GM19452 (cell line): ENCODE measurements at regions not wholly inside any gene's neighbourhood (a gene's known extent, or its start where the extent isn't known, plus 50 kb on each side); places are given as distances from the start of the nearest gene placed in this dataset.
"Not testable (repeated sequence)": the region's sequence is repeated elsewhere in the genome, so short reads cannot be mapped to it uniquely, and the experiment has no call there.

Experiments used
- ATAC-seq: cut with Tn5 transposase; IDR thresholded peaks from one replicate; pipeline ENCODE4 v1.9.1; 2021; ENCODE audit not compliant: unreplicated experiment

DNA sequence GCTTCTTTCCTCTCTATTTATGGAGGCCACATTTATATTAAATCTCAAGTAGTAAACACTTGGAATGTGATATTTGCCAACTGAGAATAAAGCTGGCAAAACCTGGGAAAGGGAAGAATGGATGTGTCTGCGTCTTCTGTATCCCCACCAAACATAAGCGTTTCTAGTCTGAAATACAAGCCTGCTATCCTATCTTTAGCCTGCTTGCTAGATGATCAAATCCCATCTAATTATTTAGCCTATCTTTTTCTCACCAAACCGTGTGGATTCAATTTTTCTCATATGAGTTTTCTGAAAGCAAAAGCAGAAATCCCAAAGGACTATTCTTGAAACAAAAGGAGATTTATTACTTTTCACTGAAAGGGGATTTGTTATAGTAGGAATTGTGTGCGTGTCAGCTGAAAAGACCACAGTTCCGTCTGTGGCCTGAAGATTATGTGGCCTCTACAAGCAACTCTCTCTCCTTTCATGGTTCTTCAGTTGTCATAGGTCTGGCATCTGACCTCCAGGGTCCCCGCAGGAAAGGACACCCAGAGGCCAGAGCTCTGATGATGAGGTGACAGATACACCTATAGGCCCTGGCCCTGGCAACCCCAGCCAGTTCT, 266.0 kb upstream of the MCTP2 start:
- ATAC-seq = no peak

GRCh38 chr15:93954985-93955571, 276.3 kb upstream of the MCTP2 start:
- ATAC-seq = no peak

DNA sequence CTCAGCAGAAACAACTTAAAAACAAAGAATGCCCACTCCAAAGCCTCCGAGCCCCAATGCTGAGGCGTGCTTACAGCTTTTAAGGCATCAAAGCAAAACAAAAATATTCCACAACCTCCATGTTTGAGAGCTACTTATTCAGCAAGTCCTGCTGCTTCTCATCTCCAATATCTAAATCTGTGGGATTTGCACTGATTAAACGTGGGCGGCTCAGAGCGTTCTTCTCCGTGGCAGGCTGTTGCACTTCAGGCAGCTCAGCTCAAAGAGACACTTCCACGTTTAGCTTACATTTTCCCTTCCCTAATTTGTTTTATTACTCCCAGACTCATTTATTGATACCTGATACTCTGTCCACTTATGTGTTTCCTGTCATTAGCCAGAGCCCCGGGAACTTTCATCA, 282.6 kb upstream of the MCTP2 start:
- ATAC-seq = no peak

DNA sequence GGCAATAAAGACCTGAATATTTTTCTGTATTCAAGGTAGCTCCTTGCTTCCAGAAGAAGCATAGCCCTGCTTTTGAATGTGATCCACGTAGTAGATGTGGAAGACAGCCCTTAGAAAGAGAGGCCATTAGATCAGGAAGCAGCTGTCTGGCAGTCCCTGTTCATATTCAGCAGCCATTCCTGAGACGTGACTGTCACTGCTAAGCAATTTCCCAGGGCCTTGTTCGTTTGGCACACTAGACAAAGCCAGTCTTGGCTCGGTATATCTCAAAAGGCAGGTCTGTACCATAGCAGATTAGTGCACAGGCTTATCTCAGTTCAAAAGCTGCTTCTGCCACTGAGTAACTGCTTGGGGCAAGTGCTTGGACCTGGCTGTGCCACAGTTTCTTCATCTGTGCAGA, 287.8 kb upstream of the MCTP2 start:
- ATAC-seq = no peak

- ATAC-seq = no peak
Observed at GRCh38 chr15:93942269-93942694, 289.1 kb upstream of the MCTP2 start.

GRCh38 chr15:93941697-93942096, 289.7 kb upstream of the MCTP2 start:
- ATAC-seq = no peak

- ATAC-seq = no peak
Observed at GRCh38 chr15:93940226-93940625, 291.1 kb upstream of the MCTP2 start.

GRCh38 chr15:93932164-93932776, 299.1 kb upstream of the MCTP2 start:
- peak; percentile 94 for ATAC-seq

DNA sequence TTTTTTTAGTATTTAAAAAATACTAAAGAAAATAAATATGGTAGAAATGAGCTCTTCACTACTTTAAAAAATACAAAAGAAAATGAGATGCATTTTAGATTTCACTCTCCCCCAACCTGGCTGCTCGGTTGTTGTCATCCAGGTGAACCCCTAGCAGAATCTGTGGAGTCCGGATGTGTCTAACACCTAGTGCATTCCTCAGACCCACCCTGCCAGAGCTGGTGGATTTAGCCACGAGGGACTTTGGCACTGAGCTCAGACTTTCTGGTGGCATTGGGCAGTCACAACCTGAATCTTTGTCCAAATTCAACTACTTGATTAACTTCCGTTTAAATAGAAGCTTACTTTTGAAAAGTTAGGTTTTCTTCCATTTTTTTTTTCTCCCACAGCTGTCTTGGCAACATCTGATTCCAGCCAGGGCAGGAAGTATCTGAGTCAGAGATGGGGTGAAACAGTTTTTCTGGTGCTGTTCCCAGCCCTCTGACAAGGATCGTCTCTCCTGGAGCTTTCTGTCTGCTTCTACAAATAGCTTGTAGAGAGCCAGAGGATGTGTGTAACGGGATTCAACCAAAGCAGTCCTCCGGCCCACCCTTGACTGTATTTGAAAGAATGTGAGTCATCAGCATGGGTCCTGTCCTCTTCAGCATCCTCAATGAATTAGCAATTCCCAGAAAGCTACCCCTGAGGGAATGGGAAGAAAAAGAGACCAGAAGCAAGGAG, 301.8 kb upstream of the MCTP2 start:
- no peak for ATAC-seq

DNA sequence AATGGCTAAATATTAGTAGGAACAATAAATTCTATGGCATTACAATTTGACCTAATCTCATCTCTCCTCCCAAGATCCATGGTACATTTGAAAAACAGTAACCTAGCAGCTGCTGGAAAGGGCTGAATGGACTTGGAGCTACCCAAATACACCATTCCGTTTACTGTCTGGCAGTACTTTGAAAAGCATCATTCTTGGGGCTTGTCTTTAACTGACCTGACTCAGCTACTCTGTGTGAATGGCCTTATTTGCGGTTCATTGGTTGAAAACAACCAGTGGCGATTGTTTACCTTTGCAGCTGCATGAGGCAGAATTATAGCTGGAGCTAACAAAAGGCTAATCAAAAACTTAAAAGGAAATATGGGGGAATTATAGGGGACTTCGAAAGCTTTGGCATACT, 311.2 kb upstream of the MCTP2 start:
- no peak for ATAC-seq

DNA sequence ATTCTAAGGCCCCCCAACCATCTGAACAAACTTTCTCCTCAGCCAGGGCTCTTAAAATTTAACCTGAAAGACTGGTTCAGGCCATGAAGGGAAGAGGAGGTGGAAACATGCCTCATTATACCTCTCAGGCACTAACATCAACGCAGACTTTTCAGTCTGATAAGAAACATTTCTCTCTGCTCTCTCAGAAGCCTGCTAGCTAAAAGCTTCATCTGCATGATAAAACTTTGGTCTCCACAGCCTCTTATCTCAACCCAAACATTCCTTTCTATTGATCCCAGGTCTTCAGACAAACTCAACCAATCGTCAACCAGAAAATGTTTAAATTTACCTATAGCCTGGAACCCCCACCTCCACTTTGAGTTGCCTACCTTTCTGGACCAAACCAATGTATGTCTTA, 312.6 kb upstream of the MCTP2 start:
- ATAC-seq = not testable (repeated sequence)

- ATAC-seq = no peak
Observed at GRCh38 chr15:93917181-93917580, 314.2 kb upstream of the MCTP2 start.

GRCh38 chr15:93913871-93914270, 317.5 kb upstream of the MCTP2 start:
- ATAC-seq = no peak

DNA sequence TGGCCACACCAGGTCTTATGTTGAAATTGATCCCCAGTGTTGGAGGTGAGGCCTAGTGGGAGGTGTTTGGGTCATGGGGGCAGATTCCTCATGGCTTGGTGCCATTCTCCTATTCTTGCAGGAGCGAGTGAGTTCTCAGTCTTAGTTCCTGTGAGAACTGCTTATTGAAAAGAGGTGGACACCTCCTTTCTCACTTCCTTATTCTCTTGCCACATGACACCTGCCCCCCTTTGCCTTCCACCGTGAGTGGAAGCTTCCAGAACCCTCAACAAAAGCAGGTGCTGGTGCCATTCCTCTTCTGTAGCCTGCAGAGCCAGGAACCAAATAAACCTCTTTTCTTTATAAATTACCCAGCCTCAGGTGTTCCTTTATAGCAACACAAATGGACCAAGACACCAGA, 318.1 kb upstream of the MCTP2 start:
- no peak for ATAC-seq

DNA sequence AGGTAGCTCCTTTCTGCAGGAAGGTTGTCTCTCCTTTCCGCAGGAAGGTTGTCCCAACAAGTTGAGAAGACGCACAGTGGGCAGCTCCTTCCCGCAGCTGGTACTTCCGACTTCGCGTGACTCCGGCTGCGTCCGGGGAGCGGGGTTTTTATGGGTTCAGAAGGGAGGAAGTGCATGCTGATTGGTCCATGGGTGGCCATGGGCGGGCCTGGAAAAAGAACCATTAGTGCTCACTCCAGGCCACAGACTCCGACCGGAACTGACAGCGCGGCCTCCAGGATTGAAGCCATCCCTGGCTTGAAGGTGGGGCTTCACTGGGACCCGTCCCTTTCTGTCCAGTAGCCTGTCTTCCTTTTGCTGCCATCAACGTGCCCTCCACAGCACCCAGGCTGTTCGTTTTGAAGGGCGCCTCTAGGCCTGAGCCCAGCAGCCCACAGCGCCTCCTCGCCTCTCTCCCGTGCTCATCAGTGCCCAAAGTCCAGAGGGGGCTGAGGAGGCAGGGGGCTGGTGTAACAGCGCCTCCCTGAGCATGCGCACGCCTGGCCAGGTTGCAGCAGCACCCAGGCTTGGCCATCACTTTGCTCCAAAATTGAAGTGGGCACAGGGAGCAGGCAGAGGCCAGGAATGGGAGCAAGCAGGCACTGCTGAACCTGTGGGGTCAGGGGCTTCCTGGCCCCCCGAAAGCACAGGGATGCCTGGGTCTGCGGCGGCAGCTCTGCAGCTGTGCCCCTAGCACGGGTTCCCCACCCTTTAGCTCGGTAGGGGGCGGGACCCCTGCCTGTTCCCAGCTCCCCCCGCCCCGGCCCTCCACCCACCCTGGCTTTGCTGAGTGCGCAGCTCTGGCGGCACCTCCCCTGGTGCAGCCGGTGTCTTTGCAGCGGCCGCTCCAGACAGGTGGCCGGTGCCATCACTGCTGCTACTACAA, 330.6 kb upstream of the MCTP2 start:
- ATAC-seq = no peak

DNA sequence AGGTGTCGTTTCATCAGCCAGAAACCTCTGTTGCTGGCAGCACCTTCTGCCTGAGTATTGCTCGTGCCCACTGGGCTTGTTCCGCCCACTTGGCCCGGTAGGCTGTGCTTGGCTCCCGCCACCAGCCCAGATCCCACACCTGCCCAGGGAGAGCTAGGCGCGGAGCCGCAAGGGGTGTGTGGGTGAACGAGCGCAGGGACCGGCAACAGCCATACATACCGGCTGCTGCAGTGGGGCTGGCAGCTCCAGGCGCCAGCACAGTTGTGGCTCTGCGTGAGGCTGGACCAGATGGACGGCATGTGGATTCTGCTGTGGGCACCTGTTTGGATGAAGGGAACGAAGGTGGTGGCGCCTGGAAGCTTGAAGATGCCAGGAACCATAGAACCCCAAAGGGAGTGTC, 331.5 kb upstream of the MCTP2 start:
- no peak for ATAC-seq

GRCh38 chr15:93897377-93897776, 334.0 kb upstream of the MCTP2 start:
- no peak for ATAC-seq

DNA sequence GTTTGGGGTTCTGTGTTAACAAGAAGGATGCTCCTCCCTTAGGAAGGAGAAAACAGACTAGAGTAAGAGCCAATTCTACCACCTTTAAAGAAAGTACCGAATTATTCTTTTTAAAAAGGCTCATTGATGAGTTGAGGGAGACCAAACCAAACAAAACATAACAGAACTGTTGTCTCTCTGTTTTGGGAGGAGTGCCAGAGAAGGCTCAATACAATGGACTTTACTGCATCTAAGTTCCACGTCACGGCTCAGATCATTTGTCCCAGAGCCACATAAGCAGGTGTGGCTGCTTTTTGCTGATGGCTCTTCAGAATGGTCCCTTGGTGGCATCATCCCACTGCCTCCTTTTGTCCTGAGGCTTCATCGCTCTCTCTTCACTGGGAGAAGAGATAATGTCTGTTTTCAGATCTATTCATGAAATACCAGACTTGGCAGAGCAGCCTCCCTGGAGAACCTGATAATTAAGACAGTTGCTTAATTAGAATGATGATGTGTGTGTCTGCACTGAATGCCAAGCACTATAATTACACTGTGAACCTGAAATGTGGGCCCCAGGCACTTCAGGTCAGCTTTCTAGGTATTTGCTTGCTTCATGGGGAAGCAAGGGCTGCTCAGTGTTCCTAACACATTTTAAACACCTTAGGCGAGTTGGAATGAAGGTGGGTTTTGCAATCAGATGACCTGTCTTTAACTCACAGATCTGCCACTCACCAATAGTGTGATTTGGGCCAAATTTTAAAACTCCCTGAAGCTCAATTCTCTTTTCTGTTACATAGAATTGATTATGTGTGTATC, 335.2 kb upstream of the MCTP2 start:
- no peak for ATAC-seq

DNA sequence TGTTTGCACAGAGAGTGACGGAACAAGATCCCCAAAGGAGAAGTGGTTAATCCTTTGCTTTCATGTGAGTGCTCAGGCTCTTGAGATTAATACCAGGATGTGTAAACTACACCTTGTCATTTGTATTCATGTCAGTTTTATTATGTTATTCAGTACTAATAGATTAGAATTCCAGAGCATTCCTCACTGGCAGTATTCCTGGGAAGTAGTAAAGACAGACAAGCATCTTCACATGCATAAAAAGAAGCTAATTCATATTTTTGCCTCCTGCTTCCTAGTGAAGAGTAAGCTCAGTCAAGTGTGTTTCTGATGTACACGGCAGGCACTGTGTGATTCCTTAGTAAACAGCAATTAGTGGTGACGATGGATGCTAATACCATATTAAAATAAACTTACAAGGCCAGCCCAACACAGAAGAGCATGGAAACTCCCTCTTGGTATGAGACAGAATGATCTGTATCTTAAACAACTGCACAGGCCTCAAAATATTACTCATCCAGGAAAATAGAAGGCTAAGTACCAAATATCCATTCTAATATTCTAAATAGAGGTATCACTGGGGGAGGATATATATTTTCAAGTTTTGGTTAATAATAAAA, 336.8 kb upstream of the MCTP2 start:
- ATAC-seq = no peak

DNA sequence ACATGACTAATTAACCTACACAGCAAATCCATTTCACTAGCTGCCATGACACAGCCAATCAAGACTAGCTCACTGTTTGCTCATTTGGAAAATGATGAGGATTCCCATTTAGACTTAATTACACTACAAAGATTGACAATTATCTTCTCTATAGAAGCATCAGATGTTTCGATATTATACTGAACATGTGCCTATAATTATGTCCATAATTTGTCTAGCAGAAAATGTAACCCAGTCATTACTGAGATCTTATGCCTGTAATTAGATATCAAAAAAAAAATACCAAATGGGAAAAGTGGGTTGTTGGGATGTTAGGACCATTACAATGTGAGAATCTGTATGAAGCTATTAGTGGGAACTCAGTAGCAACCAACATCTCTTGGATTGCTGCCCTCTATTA, 344.2 kb upstream of the MCTP2 start:
- ATAC-seq = no peak
